ENCODE measurements at regions not wholly inside any gene's neighbourhood (a gene's known extent, or its start where the extent isn't known, plus 50 kb on each side); places are given as distances from the start of the nearest gene placed in this dataset.
"Not testable (repeated sequence)": the region's sequence is repeated elsewhere in the genome, so short reads cannot be mapped to it uniquely, and the experiment has no call there.

- no peak for DNase-seq (ENCODE audit: low read depth in 2 of 2)
These were observed 545.6 kb downstream of the LRRC70 start for GRCh38 chr5:63124266-63124665.

GRCh38 chr5:63121471-63121870 is 542.9 kb downstream of the LRRC70 start:
- no peak for DNase-seq (ENCODE audit: low read depth in 2 of 2)

- DNase-seq (ENCODE audit: low read depth in 2 of 2), result no peak
These were observed 539.6 kb downstream of the LRRC70 start for GRCh38 chr5:63118221-63118620.

GRCh38 chr5:63111891-63112290 is 533.3 kb downstream of the LRRC70 start:
- DNase-seq (ENCODE audit: low read depth in 2 of 2), result no peak

- no peak for DNase-seq (ENCODE audit: low read depth in 2 of 2)
These were observed 523.3 kb downstream of the LRRC70 start for GRCh38 chr5:63101870-63102269.

- DNase-seq (ENCODE audit: low read depth in 2 of 2), result no peak
These were observed 518.7 kb downstream of the LRRC70 start for GRCh38 chr5:63097286-63097685.

GRCh38 chr5:63094730-63095129 is 516.1 kb downstream of the LRRC70 start:
- DNase-seq (ENCODE audit: low read depth in 2 of 2), result no peak

GRCh38 chr5:63089147-63089546 is 510.5 kb downstream of the LRRC70 start:
- DNase-seq (ENCODE audit: low read depth in 2 of 2), result no peak

- DNase-seq (ENCODE audit: low read depth in 2 of 2), result no peak
These were observed 506.9 kb downstream of the LRRC70 start for GRCh38 chr5:63085561-63085960.

- not testable (repeated sequence) for DNase-seq (ENCODE audit: low read depth in 2 of 2)
These were observed 505.1 kb downstream of the LRRC70 start for GRCh38 chr5:63083689-63084088.

GRCh38 chr5:63081402-63081801 is 502.8 kb downstream of the LRRC70 start:
- DNase-seq (ENCODE audit: low read depth in 2 of 2), result no peak

- DNase-seq (ENCODE audit: low read depth in 2 of 2), result no peak
These were observed 491.4 kb downstream of the LRRC70 start for GRCh38 chr5:63070001-63070400.

GRCh38 chr5:63055421-63055820 is 476.8 kb downstream of the LRRC70 start:
- DNase-seq (ENCODE audit: low read depth in 2 of 2), result no peak

GRCh38 chr5:63053019-63053638 is 474.5 kb downstream of the LRRC70 start:
- no peak for DNase-seq (ENCODE audit: low read depth in 2 of 2)

- no peak for DNase-seq (ENCODE audit: low read depth in 2 of 2)
These were observed 472.3 kb downstream of the LRRC70 start for GRCh38 chr5:63050916-63051315.

- DNase-seq (ENCODE audit: low read depth in 2 of 2), result no peak
These were observed 471.3 kb downstream of the LRRC70 start for GRCh38 chr5:63049935-63050334.

GRCh38 chr5:63043792-63044191 is 465.2 kb downstream of the LRRC70 start:
- DNase-seq (ENCODE audit: low read depth in 2 of 2), result no peak

- no peak for DNase-seq (ENCODE audit: low read depth in 2 of 2)
These were observed 453.7 kb downstream of the LRRC70 start for GRCh38 chr5:63032343-63032742.

GRCh38 chr5:63029891-63030290 is 451.3 kb downstream of the LRRC70 start:
- no peak for DNase-seq (ENCODE audit: low read depth in 2 of 2)

- no peak for DNase-seq (ENCODE audit: low read depth in 2 of 2)
These were observed 447.1 kb downstream of the LRRC70 start for GRCh38 chr5:63025679-63026078.

- no peak for DNase-seq (ENCODE audit: low read depth in 2 of 2)
These were observed 443.8 kb downstream of the LRRC70 start for GRCh38 chr5:63022403-63022802.

- no peak for DNase-seq (ENCODE audit: low read depth in 2 of 2)
These were observed 432.5 kb downstream of the LRRC70 start for GRCh38 chr5:63011158-63011557.

GRCh38 chr5:63008195-63008594 is 429.6 kb downstream of the LRRC70 start:
- no peak for DNase-seq (ENCODE audit: low read depth in 2 of 2)

GRCh38 chr5:62994842-62995241 is 416.2 kb downstream of the LRRC70 start:
- DNase-seq (ENCODE audit: low read depth in 2 of 2), result not testable (repeated sequence)

All from stimulated activated CD4-positive, alpha-beta T cell treated with anti-CD3 and anti-CD28 coated beads, Interleukin-15, amount 100 ng/mL, for 48 hours (primary cell).